ENCODE measurements at regions not wholly inside any gene's neighbourhood (a gene's known extent, or its start where the extent isn't known, plus 50 kb on each side); places are given as distances from the start of the nearest gene placed in this dataset.

DNA sequence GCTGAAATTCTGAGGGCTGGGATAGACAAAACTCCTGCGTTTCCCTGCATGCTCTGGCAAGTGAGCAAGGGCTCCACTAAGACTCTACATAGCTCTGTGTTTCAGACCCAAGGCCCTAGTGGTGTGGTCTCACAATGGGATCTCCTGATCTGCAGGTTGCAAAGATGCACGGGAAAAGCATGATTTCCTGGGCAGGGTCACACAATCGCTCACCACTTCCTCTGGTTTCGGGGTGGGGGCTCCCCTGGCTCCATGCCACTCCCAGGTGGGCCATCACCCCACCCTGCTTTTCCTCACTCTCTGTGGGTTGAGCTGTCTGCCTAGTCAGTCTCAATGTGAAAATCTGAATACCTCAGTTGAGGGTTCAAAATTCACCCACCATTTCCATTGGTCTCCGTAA is 111.5 kb downstream of the KLF8 start:
- TF ChIP-seq, protein P1, sequence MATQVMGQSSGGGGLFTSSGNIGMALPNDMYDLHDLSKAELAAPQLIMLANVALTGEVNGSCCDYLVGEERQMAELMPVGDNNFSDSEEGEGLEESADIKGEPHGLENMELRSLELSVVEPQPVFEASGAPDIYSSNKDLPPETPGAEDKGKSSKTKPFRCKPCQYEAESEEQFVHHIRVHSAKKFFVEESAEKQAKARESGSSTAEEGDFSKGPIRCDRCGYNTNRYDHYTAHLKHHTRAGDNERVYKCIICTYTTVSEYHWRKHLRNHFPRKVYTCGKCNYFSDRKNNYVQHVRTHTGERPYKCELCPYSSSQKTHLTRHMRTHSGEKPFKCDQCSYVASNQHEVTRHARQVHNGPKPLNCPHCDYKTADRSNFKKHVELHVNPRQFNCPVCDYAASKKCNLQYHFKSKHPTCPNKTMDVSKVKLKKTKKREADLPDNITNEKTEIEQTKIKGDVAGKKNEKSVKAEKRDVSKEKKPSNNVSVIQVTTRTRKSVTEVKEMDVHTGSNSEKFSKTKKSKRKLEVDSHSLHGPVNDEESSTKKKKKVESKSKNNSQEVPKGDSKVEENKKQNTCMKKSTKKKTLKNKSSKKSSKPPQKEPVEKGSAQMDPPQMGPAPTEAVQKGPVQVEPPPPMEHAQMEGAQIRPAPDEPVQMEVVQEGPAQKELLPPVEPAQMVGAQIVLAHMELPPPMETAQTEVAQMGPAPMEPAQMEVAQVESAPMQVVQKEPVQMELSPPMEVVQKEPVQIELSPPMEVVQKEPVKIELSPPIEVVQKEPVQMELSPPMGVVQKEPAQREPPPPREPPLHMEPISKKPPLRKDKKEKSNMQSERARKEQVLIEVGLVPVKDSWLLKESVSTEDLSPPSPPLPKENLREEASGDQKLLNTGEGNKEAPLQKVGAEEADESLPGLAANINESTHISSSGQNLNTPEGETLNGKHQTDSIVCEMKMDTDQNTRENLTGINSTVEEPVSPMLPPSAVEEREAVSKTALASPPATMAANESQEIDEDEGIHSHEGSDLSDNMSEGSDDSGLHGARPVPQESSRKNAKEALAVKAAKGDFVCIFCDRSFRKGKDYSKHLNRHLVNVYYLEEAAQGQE (tag by site-specific recombination; IDR thresholded peaks at IDR 0.05): no peak
- TF ChIP-seq HOXA7 (CRISPR knock-in tag; IDR thresholded peaks at IDR 0.05; ENCODE audit: borderline replicate concordance) (no peak), ZNF596 (tag by site-specific recombination; IDR thresholded peaks at IDR 0.05) (no peak)

All from HEK293 (cell line).